MM.1S (cell line): ENCODE measurements at regions not wholly inside any gene's neighbourhood (a gene's known extent, or its start where the extent isn't known, plus 50 kb on each side); places are given as distances from the start of the nearest gene placed in this dataset.

ENCODE experiments used
- DNase-seq: peaks from one replicate; pipeline ENCODE4 v3.0.0-alpha.2; 2015
- H2AFZ ChIP-seq: fragments of 300-600 bp; sonication (generic); 2 replicates; pipeline ENCODE4 v1.6.0; 2016; ENCODE audit warnings: antibody characterized with exemption, low read length
- H3F3A ChIP-seq: fragments of 300-600 bp; sonication (generic); 2 replicates; pipeline ENCODE4 v1.6.1; 2016; ENCODE audit warnings: mild to moderate bottlenecking, antibody characterized with exemption, low read length, moderate library complexity, mixed read lengths; ENCODE audit not compliant: insufficient read depth
- H3K27ac ChIP-seq: fragments of 300-600 bp; sonication (generic); 2 replicates; pipeline ENCODE4 v1.5.1; 2016; ENCODE audit warnings: mild to moderate bottlenecking, low read length
- H3K27me3 ChIP-seq: fragments of 300-600 bp; sonication (generic); replicated peaks from 2 replicates; pipeline ENCODE4 v1.6.0; 2016; ENCODE audit warnings: low read length; ENCODE audit not compliant: insufficient read depth
- H3K36me3 ChIP-seq: fragments of 300-600 bp; sonication (generic); replicated peaks from 2 replicates; pipeline ENCODE4 v1.6.1; 2016; ENCODE audit warnings: mild to moderate bottlenecking, low read length, mixed read lengths; ENCODE audit not compliant: insufficient read depth
- H3K4me1 ChIP-seq: fragments of 300-600 bp; sonication (generic); 2 replicates; pipeline ENCODE4 v1.6.1; 2016; ENCODE audit warnings: low read length, mixed read lengths
- H3K4me2 ChIP-seq: fragments of 300-600 bp; sonication (generic); 2 replicates; pipeline ENCODE4 v1.6.0; 2016; ENCODE audit warnings: low read depth, low read length
- H3K4me3 ChIP-seq: fragments of 300-600 bp; sonication (generic); 2 replicates; pipeline ENCODE4 v1.5.1; 2016; ENCODE audit warnings: low read length, mixed read lengths
- H3K79me2 ChIP-seq: fragments of 300-600 bp; sonication (generic); 2 replicates; pipeline ENCODE4 v1.6.1; 2016; ENCODE audit warnings: mixed run types, low read length, mixed read lengths
- H3K9ac ChIP-seq: fragments of 300-600 bp; sonication (generic); 2 replicates; pipeline ENCODE4 v1.6.1; 2016; ENCODE audit warnings: low read length, mixed read lengths
- H3K9me2 ChIP-seq: fragments of 300-600 bp; sonication (generic); replicated peaks from 2 replicates; pipeline ENCODE4 v1.6.1; 2016; ENCODE audit warnings: mild to moderate bottlenecking, low read length, mixed read lengths; ENCODE audit not compliant: insufficient read depth
- H3K9me3 ChIP-seq: fragments of 300-600 bp; sonication (generic); replicated peaks from 2 replicates; pipeline ENCODE4 v1.6.1; 2016; ENCODE audit warnings: mild to moderate bottlenecking, low read length, mixed read lengths; ENCODE audit not compliant: insufficient read depth
- H4K20me1 ChIP-seq: fragments of 300-600 bp; sonication (generic); 2 replicates; pipeline ENCODE4 v1.6.1; 2016; ENCODE audit warnings: mild to moderate bottlenecking, low read length, moderate library complexity, mixed read lengths; ENCODE audit not compliant: insufficient read depth
- CTCF ChIP-seq: fragments of 300-600 bp; sonication (generic); IDR thresholded peaks from 2 replicates; pipeline ENCODE4 v1.5.1; 2016; ENCODE audit warnings: antibody characterized with exemption, low read length, mixed read lengths
- EZH2 ChIP-seq: fragments of 300-600 bp; sonication (generic); optimal IDR thresholded peaks from 2 replicates; pipeline ENCODE3; 2017; ENCODE audit warnings: low read depth, mild to moderate bottlenecking, antibody characterized with exemption, low read length, mixed read lengths
- EZH2phosphoT487 ChIP-seq: fragments of 300-600 bp; sonication (generic); IDR thresholded peaks from 2 replicates; pipeline ENCODE4 v1.6.1; 2018; ENCODE audit warnings: antibody characterized with exemption, low read length

- Histone ChIP-seq H3K4me2 (no peak overlapping the region), H3K79me2 (no peaks in the 10 kb centered on the region), H3K9ac (no peak overlapping the region), H3K9me2 (no peaks in the 10 kb centered on the region), H4K20me1 (no peaks in the 10 kb centered on the region), H3K36me3 (no peaks in the 10 kb centered on the region), H3K4me3 (no peak overlapping the region), H2AFZ (no peak overlapping the region), H3K9me3 (no peaks in the 10 kb centered on the region), H3F3A (no peaks in the 10 kb centered on the region), H3K4me1 (no peaks in the 10 kb centered on the region), H3K27ac (no peak overlapping the region), H3K27me3 (no peaks in the 10 kb centered on the region)
- no peak for TF ChIP-seq EZH2
- no peak for TF ChIP-seq EZH2phosphoT487
- no peak for TF ChIP-seq CTCF
- no peak for DNase-seq
These were observed 606.6 kb upstream of the CADM1 start for GRCh38 chr11:116110802-116111201.

GRCh38 chr11:116110356-116110755 is 606.1 kb upstream of the CADM1 start:
- no peaks in the 10 kb centered on the region for H3K27me3 ChIP-seq

GRCh38 chr11:116109228-116109627 is 605.0 kb upstream of the CADM1 start:
- no peaks in the 10 kb centered on the region for H3K9me3 ChIP-seq
- no peak for TF ChIP-seq EZH2
- TF ChIP-seq CTCF = no peak
- no peak for TF ChIP-seq EZH2phosphoT487
- H3K36me3 ChIP-seq = no peaks in the 10 kb centered on the region
- DNase-seq = no peak
- H3K9ac ChIP-seq = no peak overlapping the region
- H3K4me2 ChIP-seq = no peak overlapping the region
- H3K4me3 ChIP-seq = no peak overlapping the region
- no peaks in the 10 kb centered on the region for H3K79me2 ChIP-seq
- no peak overlapping the region for H3K27ac ChIP-seq
- H3K9me2 ChIP-seq = no peaks in the 10 kb centered on the region
- no peaks in the 10 kb centered on the region for H3F3A ChIP-seq
- no peak overlapping the region for H2AFZ ChIP-seq
- no peaks in the 10 kb centered on the region for H3K4me1 ChIP-seq
- H4K20me1 ChIP-seq = no peaks in the 10 kb centered on the region
- no peaks in the 10 kb centered on the region for H3K27me3 ChIP-seq

More at GRCh38 chr11:116110356-116110755, 606.1 kb upstream of the CADM1 start:
- no peaks in the 10 kb centered on the region for H4K20me1 ChIP-seq
- TF ChIP-seq EZH2 (no peak), CTCF (no peak), EZH2phosphoT487 (no peak)
- no peak overlapping the region for H3K27ac ChIP-seq
- no peaks in the 10 kb centered on the region for H3K79me2 ChIP-seq
- no peak overlapping the region for H2AFZ ChIP-seq
- H3F3A ChIP-seq = no peaks in the 10 kb centered on the region
- no peak overlapping the region for H3K4me2 ChIP-seq
- H3K4me1 ChIP-seq = no peaks in the 10 kb centered on the region
- DNase-seq = no peak
- no peaks in the 10 kb centered on the region for H3K9me3 ChIP-seq
- H3K36me3 ChIP-seq = no peaks in the 10 kb centered on the region
- H3K9me2 ChIP-seq = no peaks in the 10 kb centered on the region
- no peak overlapping the region for H3K4me3 ChIP-seq
- no peak overlapping the region for H3K9ac ChIP-seq
